ENCODE measurements at regions not wholly inside any gene's neighbourhood (a gene's known extent, or its start where the extent isn't known, plus 50 kb on each side); places are given as distances from the start of the nearest gene placed in this dataset.
A peak's percentile ranks its signal among the peaks of the same experiment; 100 is the strongest.
"Not testable (repeated sequence)": the region's sequence is repeated elsewhere in the genome, so short reads cannot be mapped to it uniquely, and the experiment has no call there.

- Mint-ChIP-seq H3K36me3 (ENCODE audit: low read depth, unreplicated experiment) (peaks cover 3% of the 10 kb centered on the region), H3K9me3 (ENCODE audit: unreplicated experiment) (no peaks in the 10 kb centered on the region), H3K4me1 (ENCODE audit: unreplicated experiment) (peaks cover 11% of the 10 kb centered on the region), H3K27ac (ENCODE audit: unreplicated experiment) (no peak overlapping the region), H3K4me3 (ENCODE audit: unreplicated experiment) (no peak overlapping the region), H3K27me3 (ENCODE audit: unreplicated experiment) (peaks cover 1% of the 10 kb centered on the region)
- no peak for DNase-seq (ENCODE audit: low spot score)
- no peak for TF ChIP-seq CTCF (IDR thresholded peaks at IDR 0.05; ENCODE audit: unreplicated experiment)
These were observed 148.4 kb upstream of the CLNK start for GRCh38 chr4:10832806-10833628.

- Mint-ChIP-seq H3K4me3 (ENCODE audit: unreplicated experiment) (no peak overlapping the region), H3K36me3 (ENCODE audit: low read depth, unreplicated experiment) (peaks cover 3% of the 10 kb centered on the region), H3K4me1 (ENCODE audit: unreplicated experiment) (peaks cover 11% of the 10 kb centered on the region), H3K9me3 (ENCODE audit: unreplicated experiment) (no peaks in the 10 kb centered on the region), H3K27me3 (ENCODE audit: unreplicated experiment) (peaks cover 1% of the 10 kb centered on the region), H3K27ac (ENCODE audit: unreplicated experiment) (peak overlapping the region; percentile 70)
- TF ChIP-seq CTCF (IDR thresholded peaks at IDR 0.05; ENCODE audit: unreplicated experiment) = no peak
- DNase-seq (ENCODE audit: low spot score) = no peak
These were observed 147.3 kb upstream of the CLNK start for GRCh38 chr4:10831727-10832408.

- not testable (repeated sequence) for H3K36me3 Mint-ChIP-seq (ENCODE audit: low read depth, unreplicated experiment); H3K27ac Mint-ChIP-seq (ENCODE audit: unreplicated experiment); H3K9me3 Mint-ChIP-seq (ENCODE audit: unreplicated experiment); H3K4me3 Mint-ChIP-seq (ENCODE audit: unreplicated experiment); DNase-seq (ENCODE audit: low spot score); H3K27me3 Mint-ChIP-seq (ENCODE audit: unreplicated experiment)
- peaks cover 11% of the 10 kb centered on the region for H3K4me1 Mint-ChIP-seq (ENCODE audit: unreplicated experiment)
These were observed 144.5 kb upstream of the CLNK start for GRCh38 chr4:10828918-10829538.

GRCh38 chr4:10821826-10822225 is 137.3 kb upstream of the CLNK start:
- Mint-ChIP-seq H3K27me3 (ENCODE audit: unreplicated experiment) (no peaks in the 10 kb centered on the region), H3K27ac (ENCODE audit: unreplicated experiment) (no peak overlapping the region), H3K4me3 (ENCODE audit: unreplicated experiment) (no peak overlapping the region), H3K36me3 (ENCODE audit: low read depth, unreplicated experiment) (no peaks in the 10 kb centered on the region), H3K9me3 (ENCODE audit: unreplicated experiment) (no peaks in the 10 kb centered on the region), H3K4me1 (ENCODE audit: unreplicated experiment) (no peaks in the 10 kb centered on the region)
- TF ChIP-seq CTCF (IDR thresholded peaks at IDR 0.05; ENCODE audit: unreplicated experiment) = no peak
- DNase-seq (ENCODE audit: low spot score) = no peak

GRCh38 chr4:10816571-10816970 is 132.0 kb upstream of the CLNK start:
- H3K36me3 Mint-ChIP-seq (ENCODE audit: low read depth, unreplicated experiment) = no peaks in the 10 kb centered on the region
- no peaks in the 10 kb centered on the region for H3K9me3 Mint-ChIP-seq (ENCODE audit: unreplicated experiment)
- H3K4me1 Mint-ChIP-seq (ENCODE audit: unreplicated experiment) = peaks cover under 1% of the 10 kb centered on the region
- DNase-seq (ENCODE audit: low spot score) = no peak
- no peaks in the 10 kb centered on the region for H3K27me3 Mint-ChIP-seq (ENCODE audit: unreplicated experiment)
- H3K27ac Mint-ChIP-seq (ENCODE audit: unreplicated experiment) = no peak overlapping the region
- TF ChIP-seq CTCF (IDR thresholded peaks at IDR 0.05; ENCODE audit: unreplicated experiment) = no peak
- H3K4me3 Mint-ChIP-seq (ENCODE audit: unreplicated experiment) = no peak overlapping the region

All from endothelial cell (in vitro differentiated cells).